H1 (cell line): ENCODE measurements at regions not wholly inside any gene's neighbourhood (a gene's known extent, or its start where the extent isn't known, plus 50 kb on each side); places are given as distances from the start of the nearest gene placed in this dataset.
A peak's percentile ranks its signal among the peaks of the same experiment; 100 is the strongest.
"Not testable (repeated sequence)": the region's sequence is repeated elsewhere in the genome, so short reads cannot be mapped to it uniquely, and the experiment has no call there.

Experiments used
- CTCF ChIA-PET: fragments of 300-600 bp; sonication (Branson Sonifier 250); formaldehyde crosslinking; loops from one replicate; lab custom pipeline; 2021; ENCODE audit not compliant: partially characterized antibody; lab: Charles Lee
- POLR2A ChIA-PET: fragments of 300-600 bp; sonication (Branson Sonifier 250); formaldehyde crosslinking; loops from one replicate; lab custom pipeline; 2021; ENCODE audit warnings: inconsistent platforms; ENCODE audit not compliant: partially characterized antibody; lab: Charles Lee
- DNase-seq, 2 experiments: peaks; one replicate each; pipeline versions ENCODE4 v3.0.0 to v3.0.0-alpha.2; 2010 to 2022; ENCODE audit warnings: low spot score in 2 of 2, low read depth in 1 of 2, mixed read lengths in 1 of 2
- FAIRE-seq: peaks from 2 replicates; lab custom pipeline; 2011; peaks lifted over from hg19 to GRCh38; lab: Jason Lieb, UNC
- H2AFZ ChIP-seq: 2 replicates; pipeline ENCODE4 v1.8.1; 2012; ENCODE audit warnings: low read length, inconsistent platforms
- H2AK5ac ChIP-seq: 2 replicates; pipeline ENCODE4 v1.6.1; 2013; ENCODE audit warnings: low read depth, low read length
- H2BK120ac ChIP-seq: replicated peaks from 2 replicates; pipeline ENCODE3; 2013; ENCODE audit warnings: low read depth, low read length, inconsistent platforms
- H2BK12ac ChIP-seq: 2 replicates; pipeline ENCODE4 v1.6.1; 2013; ENCODE audit warnings: low read depth, low read length
- H2BK15ac ChIP-seq: 2 replicates; pipeline ENCODE4 v1.6.1; 2013; ENCODE audit warnings: low read length
- H2BK20ac ChIP-seq: 2 replicates; pipeline ENCODE4 v1.6.1; 2013; ENCODE audit warnings: low read length
- H2BK5ac ChIP-seq: 2 replicates; pipeline ENCODE4 v1.6.1; 2013; ENCODE audit warnings: low read depth, low read length
- H3K14ac ChIP-seq: 2 replicates; pipeline ENCODE4 v1.6.1; 2013; ENCODE audit warnings: inconsistent platforms; ENCODE audit not compliant: insufficient read length
- H3K18ac ChIP-seq: 2 replicates; pipeline ENCODE4 v1.6.1; 2013; ENCODE audit warnings: low read length; ENCODE audit errors: extremely low read depth
- H3K23ac ChIP-seq: 2 replicates; pipeline ENCODE4 v1.6.1; 2013; ENCODE audit warnings: inconsistent platforms; ENCODE audit not compliant: insufficient read length
- H3K23me2 ChIP-seq: 2 replicates; pipeline ENCODE4 v1.6.1; 2013; ENCODE audit warnings: low read depth, low read length
- H3K27ac ChIP-seq: 2 replicates; pipeline ENCODE4 v1.6.1; 2011; ENCODE audit warnings: low read depth, low read length, inconsistent platforms
- H3K27me3 ChIP-seq, 4 experiments: replicated peaks in 1 of 4; 1 replicate in 1 of 4; 2 replicates in 3 of 4; pipeline versions ENCODE4 v1.6.1 to v1.8.1; 2011 to 2013; ENCODE audit warnings: low read length in 3 of 4, mild to moderate bottlenecking in 3 of 4, inconsistent platforms in 2 of 4, mixed read lengths in 2 of 4, moderate library complexity in 1 of 4; ENCODE audit not compliant: control insufficient read depth in 3 of 4, insufficient read depth in 3 of 4; ENCODE audit errors: extremely low read depth in 1 of 4
- H3K36me3 ChIP-seq, 4 experiments: 2 replicates each; pipeline versions ENCODE4 v1.6.1 to v1.8.1; 2011 to 2013; ENCODE audit warnings: mild to moderate bottlenecking in 4 of 4, low read length in 3 of 4, moderate library complexity in 2 of 4, control low read depth in 1 of 4, inconsistent platforms in 1 of 4; ENCODE audit not compliant: insufficient read depth in 4 of 4, control insufficient read depth in 2 of 4
- H3K4ac ChIP-seq: replicated peaks from 2 replicates; pipeline ENCODE3; 2013; ENCODE audit warnings: low read length, low read depth, mixed read lengths, inconsistent platforms; ENCODE audit not compliant: insufficient read length
- H3K4me1 ChIP-seq, 4 experiments: replicated peaks in 1 of 4; 1 replicate in 1 of 4; 2 replicates in 3 of 4; pipeline versions ENCODE4 v1.6.1 to v1.8.1; 2011 to 2013; ENCODE audit warnings: low read length in 3 of 4, inconsistent platforms in 2 of 4, mixed read lengths in 1 of 4; ENCODE audit not compliant: insufficient read depth in 4 of 4, control insufficient read depth in 3 of 4
- H3K4me2 ChIP-seq, 2 experiments: 2 replicates each; pipeline versions ENCODE4 v1.6.1 to v1.8.1; 2011 to 2013; ENCODE audit warnings: low read depth in 2 of 2, low read length in 2 of 2, control low read depth in 1 of 2, inconsistent platforms in 1 of 2, mild to moderate bottlenecking in 1 of 2; ENCODE audit not compliant: insufficient read depth in 1 of 2
- H3K4me3 ChIP-seq, 4 experiments: fragments of 200-600, 300-600 bp in 1 of 4; sonication (generic), shearing (Covaris generic), sonication (Bioruptor Twin) in 1 of 4; 2 replicates each; pipeline versions ENCODE4 v1.5.1 to v1.8.1; 2011 to 2016; ENCODE audit warnings: low read length in 4 of 4, low read depth in 3 of 4, control low read depth in 2 of 4, inconsistent platforms in 2 of 4, mild to moderate bottlenecking in 2 of 4, mixed read lengths in 1 of 4, moderate library complexity in 1 of 4; ENCODE audit not compliant: insufficient read depth in 2 of 4; ENCODE audit errors: extremely low read depth in 1 of 4
- H3K56ac ChIP-seq: replicated peaks from 2 replicates; pipeline ENCODE3; 2013; ENCODE audit warnings: low read depth, mild to moderate bottlenecking, mixed read lengths, low read length, inconsistent platforms; ENCODE audit not compliant: insufficient read length
- H3K79me1 ChIP-seq: 2 replicates; pipeline ENCODE4 v1.6.1; 2013; ENCODE audit warnings: low read depth, low read length, control low read depth
- H3K79me2 ChIP-seq, 2 experiments: 2 replicates each; pipeline versions ENCODE4 v1.6.1 to v1.8.1; 2012 to 2013; ENCODE audit warnings: low read length in 2 of 2, mild to moderate bottlenecking in 2 of 2, inconsistent platforms in 1 of 2; ENCODE audit not compliant: insufficient read depth in 2 of 2, control insufficient read depth in 1 of 2
- H3K9ac ChIP-seq, 4 experiments: replicated peaks in 1 of 4; 1 replicate in 1 of 4; 2 replicates in 3 of 4; pipeline versions ENCODE4 v1.6.1 to v1.8.1; 2011 to 2013; ENCODE audit warnings: low read depth in 3 of 4, low read length in 3 of 4, control low read depth in 2 of 4, mild to moderate bottlenecking in 2 of 4, moderate library complexity in 2 of 4, inconsistent platforms in 1 of 4; ENCODE audit errors: extremely low read depth in 1 of 4
- H3K9me3 ChIP-seq, 2 experiments: 2 replicates each; pipeline versions ENCODE4 v1.6.1 to v1.8.1; 2012 to 2013; ENCODE audit warnings: mild to moderate bottlenecking in 2 of 2, moderate library complexity in 2 of 2, control low read depth in 1 of 2, inconsistent platforms in 1 of 2, low read depth in 1 of 2, low read length in 1 of 2, mixed read lengths in 1 of 2; ENCODE audit not compliant: insufficient read depth in 2 of 2
- H4K20me1 ChIP-seq, 2 experiments: replicated peaks in 1 of 2; 2 replicates each; pipeline versions ENCODE3 to v1.8.1; 2011 to 2013; ENCODE audit warnings: inconsistent platforms in 2 of 2, low read length in 2 of 2, mild to moderate bottlenecking in 1 of 2; ENCODE audit not compliant: insufficient read depth in 2 of 2, control insufficient read depth in 1 of 2
- H4K5ac ChIP-seq: 2 replicates; pipeline ENCODE4 v1.6.1; 2013; ENCODE audit warnings: low read length, low read depth, mixed read lengths, inconsistent platforms; ENCODE audit not compliant: insufficient read length
- H4K8ac ChIP-seq: 2 replicates; pipeline ENCODE4 v1.8.0; 2013; ENCODE audit warnings: mild to moderate bottlenecking, moderate library complexity, low read length, inconsistent platforms; ENCODE audit not compliant: insufficient read depth; ENCODE audit errors: extremely low read depth
- H4K91ac ChIP-seq: replicated peaks from 2 replicates; pipeline ENCODE3; 2013; ENCODE audit warnings: low read length, mixed read lengths, inconsistent platforms; ENCODE audit not compliant: insufficient read length
- ASH2L ChIP-seq: fragments of 200-600, 300-600 bp; sonication (generic); IDR thresholded peaks from one replicate; pipeline ENCODE4 v1.7.1; 2017; ENCODE audit warnings: low read length
- YY1 ChIP-seq: IDR thresholded peaks from 2 replicates; pipeline ENCODE4 v1.6.1; 2011; ENCODE audit warnings: low read depth, mild to moderate bottlenecking, low read length
- WGBS, 2 experiments: shearing (Covaris generic) in 1 of 2; methylation state at CpG; one replicate each; pipeline versions ENCODE4 v1.1.6 to v1.1.7; 2013 to 2015; ENCODE audit warnings: low lambda C conversion rate in 2 of 2, mixed read lengths in 2 of 2, inconsistent platforms in 1 of 2, low coverage in 1 of 2, missing lambda C conversion rate in 1 of 2; ENCODE audit not compliant: insufficient replicate concordance in 2 of 2, insufficient coverage in 1 of 2, insufficient read length in 1 of 2; ENCODE audit errors: extremely low coverage in 1 of 2, missing lambda C conversion rate in 1 of 2; 5-methylcytosine and 5-hydroxymethylcytosine counted together
- TF ChIP-seq, protein P1 (sequence below): IDR thresholded peaks from 2 replicates; pipeline ENCODE4 v1.6.1; 2012; ENCODE audit warnings: inconsistent platforms

DNA sequence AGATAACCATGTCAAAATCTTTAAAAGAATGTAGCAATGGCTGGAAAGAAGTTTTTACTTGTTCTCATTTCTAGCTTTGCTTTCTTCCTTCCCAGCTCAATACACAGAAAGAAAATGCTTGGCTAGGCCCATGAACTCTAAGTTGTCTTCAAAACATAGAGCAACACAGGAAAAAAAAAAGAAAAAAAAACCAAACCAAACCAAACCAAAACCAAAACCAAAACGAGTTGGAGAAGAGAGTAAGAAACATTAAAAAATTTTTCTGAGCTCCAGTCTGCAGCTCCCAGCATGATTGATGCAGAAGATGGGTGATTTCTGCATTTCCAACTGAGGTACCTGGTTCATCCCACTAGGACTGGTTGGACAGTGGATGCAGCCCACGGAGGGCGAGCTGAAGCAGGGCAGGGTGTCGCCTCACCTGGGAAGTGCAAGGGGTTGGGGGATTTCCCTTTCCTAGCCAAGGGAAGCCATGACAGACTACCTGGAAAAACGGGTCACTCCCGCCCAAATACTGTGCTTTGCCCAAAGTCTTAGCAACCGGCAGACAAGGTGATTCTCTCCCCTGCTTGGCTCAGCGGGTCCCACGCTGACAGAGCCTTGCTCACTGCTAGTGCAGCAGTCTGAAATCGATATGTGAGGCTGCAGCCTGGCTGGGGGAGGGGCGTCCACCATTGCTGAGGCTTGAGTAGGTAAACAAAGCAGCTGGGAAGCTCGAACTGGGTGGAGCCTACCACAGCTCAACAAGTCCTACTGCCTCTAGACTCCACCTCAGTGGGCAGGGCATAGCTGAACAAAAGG lies 81.1 kb upstream of the SYT10 start:
- POLR2A ChIA-PET: interaction anchor here (0.6 kb wide), 1 partner anchor 68 kb away, joined by 3 read pairs; no protein-coding TSS in a partner anchor

More for the DNA sequence above, 81.1 kb upstream of the SYT10 start:
- not testable (repeated sequence) for H2BK12ac ChIP-seq, H4K5ac ChIP-seq, H4K8ac ChIP-seq, H3K79me1 ChIP-seq, H2BK20ac ChIP-seq, H2BK120ac ChIP-seq, H3K4me1 ChIP-seq, H3K4me3 ChIP-seq, H3K14ac ChIP-seq, H3K18ac ChIP-seq, H3K9me3 ChIP-seq, H3K23ac ChIP-seq, H4K20me1 ChIP-seq, H3K4ac ChIP-seq, H3K79me2 ChIP-seq, H3K9ac ChIP-seq, H3K23me2 ChIP-seq, H2AK5ac ChIP-seq, H2BK15ac ChIP-seq, FAIRE-seq, H3K27me3 ChIP-seq, H3K36me3 ChIP-seq, H3K56ac ChIP-seq
- Histone ChIP-seq H4K91ac (peak overlapping the region; percentile 74), H3K27ac (peak overlapping the region; percentile 73; the same call in 1 of the 2 replicates), H2AFZ (peak overlapping the region; percentile 82; the same call in 1 of the 2 replicates), H2BK5ac (peak overlapping the region; percentile 58), H3K4me2 (peak overlapping the region in 1 of 2 experiments; percentile 58; a peak in 2 of 4 replicates)
- CTCF ChIA-PET: interaction anchor here (0.6 to 1.1 kb wide), 3 partner anchors 13 to 199 kb away, joined by 3 to 6 read pairs (median 4); no protein-coding TSS in a partner anchor
- TF ChIP-seq ASH2L (peak; percentile 33), YY1 (0 out of 2 replicates have a peak, but pooled peaks have one; percentile 32)
- TF ChIP-seq, protein P1, sequence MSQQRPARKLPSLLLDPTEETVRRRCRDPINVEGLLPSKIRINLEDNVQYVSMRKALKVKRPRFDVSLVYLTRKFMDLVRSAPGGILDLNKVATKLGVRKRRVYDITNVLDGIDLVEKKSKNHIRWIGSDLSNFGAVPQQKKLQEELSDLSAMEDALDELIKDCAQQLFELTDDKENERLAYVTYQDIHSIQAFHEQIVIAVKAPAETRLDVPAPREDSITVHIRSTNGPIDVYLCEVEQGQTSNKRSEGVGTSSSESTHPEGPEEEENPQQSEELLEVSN: 0 out of 2 replicates have a peak, but pooled peaks have one; percentile 16
- WGBS, 2 experiments: 90% methylated on average over 12 of the region's 12 CpGs; no CpG with 5 or more reads in 1 of the 2 experiments
- DNase-seq: peak; percentile 3 to 48
